ENCODE measurements at regions not wholly inside any gene's neighbourhood (a gene's known extent, or its start where the extent isn't known, plus 50 kb on each side); places are given as distances from the start of the nearest gene placed in this dataset.
"Not testable (repeated sequence)": the region's sequence is repeated elsewhere in the genome, so short reads cannot be mapped to it uniquely, and the experiment has no call there.

GRCh38 chr11:29162491-29162890, 854.3 kb downstream of the KCNA4 start:
- H3K27me3 ChIP-seq (ENCODE audit: insufficient read depth, insufficient read length) = no peaks in the 10 kb centered on the region
- H3K9ac ChIP-seq (ENCODE audit: insufficient read length, low read depth) = no peak overlapping the region
- no peak for DNase-seq (ENCODE audit: low read depth, low spot score)
- TF ChIP-seq ZNF274 (IDR thresholded peaks at IDR 0.05; ENCODE audit: low read depth, low read length) (no peak), YY1 (IDR thresholded peaks at IDR 0.05; ENCODE audit: insufficient read depth, insufficient read length) (no peak), SUZ12 (IDR thresholded peaks at IDR 0.05; ENCODE audit: extremely low read depth, insufficient read depth, insufficient read length) (no peak)
- no peak overlapping the region for H3K4me3 ChIP-seq (ENCODE audit: insufficient read length, low read depth)
- H3K36me3 ChIP-seq (ENCODE audit: insufficient read depth, insufficient read length, low read length) = no peaks in the 10 kb centered on the region
- H3K9me3 ChIP-seq (ENCODE audit: insufficient read depth, low read length) = no peaks in the 10 kb centered on the region
- H3K4me1 ChIP-seq (ENCODE audit: insufficient read depth, insufficient read length) = no peaks in the 10 kb centered on the region

- no peaks in the 10 kb centered on the region for H3K27me3 ChIP-seq (ENCODE audit: insufficient read depth, insufficient read length)
- no peak overlapping the region for H3K9ac ChIP-seq (ENCODE audit: insufficient read length, low read depth)
- no peaks in the 10 kb centered on the region for H3K36me3 ChIP-seq (ENCODE audit: insufficient read depth, insufficient read length, low read length)
- DNase-seq (ENCODE audit: low read depth, low spot score) = no peak
- H3K4me3 ChIP-seq (ENCODE audit: insufficient read length, low read depth) = no peak overlapping the region
- no peaks in the 10 kb centered on the region for H3K9me3 ChIP-seq (ENCODE audit: insufficient read depth, low read length)
- no peak for TF ChIP-seq YY1 (IDR thresholded peaks at IDR 0.05; ENCODE audit: insufficient read depth, insufficient read length)
- no peak for TF ChIP-seq SUZ12 (IDR thresholded peaks at IDR 0.05; ENCODE audit: extremely low read depth, insufficient read depth, insufficient read length)
- TF ChIP-seq ZNF274 (IDR thresholded peaks at IDR 0.05; ENCODE audit: low read depth, low read length) = no peak
- H3K4me1 ChIP-seq (ENCODE audit: insufficient read depth, insufficient read length) = no peaks in the 10 kb centered on the region
Observed at GRCh38 chr11:29161191-29161590, 855.6 kb downstream of the KCNA4 start.

- Histone ChIP-seq H3K4me1 (ENCODE audit: insufficient read depth, insufficient read length) (no peaks in the 10 kb centered on the region), H3K9me3 (ENCODE audit: insufficient read depth, low read length) (no peaks in the 10 kb centered on the region), H3K9ac (ENCODE audit: insufficient read length, low read depth) (no peak overlapping the region), H3K27me3 (ENCODE audit: insufficient read depth, insufficient read length) (no peaks in the 10 kb centered on the region), H3K36me3 (ENCODE audit: insufficient read depth, insufficient read length, low read length) (no peaks in the 10 kb centered on the region), H3K4me3 (ENCODE audit: insufficient read length, low read depth) (no peak overlapping the region)
- DNase-seq (ENCODE audit: low read depth, low spot score) = peak; percentile 42
- no peak for TF ChIP-seq SUZ12 (IDR thresholded peaks at IDR 0.05; ENCODE audit: extremely low read depth, insufficient read depth, insufficient read length)
- TF ChIP-seq ZNF274 (IDR thresholded peaks at IDR 0.05; ENCODE audit: low read depth, low read length) = no peak
- TF ChIP-seq YY1 (IDR thresholded peaks at IDR 0.05; ENCODE audit: insufficient read depth, insufficient read length) = no peak
Observed at GRCh38 chr11:29159552-29160465, 857.0 kb downstream of the KCNA4 start.

GRCh38 chr11:29153078-29153477, 863.8 kb downstream of the KCNA4 start:
- H3K4me3 ChIP-seq (ENCODE audit: insufficient read length, low read depth) = no peak overlapping the region
- no peaks in the 10 kb centered on the region for H3K9me3 ChIP-seq (ENCODE audit: insufficient read depth, low read length)
- H3K36me3 ChIP-seq (ENCODE audit: insufficient read depth, insufficient read length, low read length) = no peaks in the 10 kb centered on the region
- no peak for TF ChIP-seq YY1 (IDR thresholded peaks at IDR 0.05; ENCODE audit: insufficient read depth, insufficient read length)
- H3K9ac ChIP-seq (ENCODE audit: insufficient read length, low read depth) = no peak overlapping the region
- H3K27me3 ChIP-seq (ENCODE audit: insufficient read depth, insufficient read length) = no peaks in the 10 kb centered on the region
- H3K4me1 ChIP-seq (ENCODE audit: insufficient read depth, insufficient read length) = no peaks in the 10 kb centered on the region
- no peak for DNase-seq (ENCODE audit: low read depth, low spot score)

GRCh38 chr11:29142573-29142972, 874.3 kb downstream of the KCNA4 start:
- not testable (repeated sequence) for H3K27me3 ChIP-seq (ENCODE audit: insufficient read depth, insufficient read length); H3K9ac ChIP-seq (ENCODE audit: insufficient read length, low read depth); H3K36me3 ChIP-seq (ENCODE audit: insufficient read depth, insufficient read length, low read length); H3K4me1 ChIP-seq (ENCODE audit: insufficient read depth, insufficient read length); H3K9me3 ChIP-seq (ENCODE audit: insufficient read depth, low read length); H3K4me3 ChIP-seq (ENCODE audit: insufficient read length, low read depth); DNase-seq (ENCODE audit: low read depth, low spot score)

- no peak overlapping the region for H3K4me3 ChIP-seq (ENCODE audit: insufficient read length, low read depth)
- no peaks in the 10 kb centered on the region for H3K36me3 ChIP-seq (ENCODE audit: insufficient read depth, insufficient read length, low read length)
- H3K27me3 ChIP-seq (ENCODE audit: insufficient read depth, insufficient read length) = no peaks in the 10 kb centered on the region
- no peaks in the 10 kb centered on the region for H3K9me3 ChIP-seq (ENCODE audit: insufficient read depth, low read length)
- TF ChIP-seq YY1 (IDR thresholded peaks at IDR 0.05; ENCODE audit: insufficient read depth, insufficient read length) (no peak), SUZ12 (IDR thresholded peaks at IDR 0.05; ENCODE audit: extremely low read depth, insufficient read depth, insufficient read length) (no peak), ZNF274 (IDR thresholded peaks at IDR 0.05; ENCODE audit: low read depth, low read length) (no peak)
- H3K4me1 ChIP-seq (ENCODE audit: insufficient read depth, insufficient read length) = no peaks in the 10 kb centered on the region
- no peak for DNase-seq (ENCODE audit: low read depth, low spot score)
- no peak overlapping the region for H3K9ac ChIP-seq (ENCODE audit: insufficient read length, low read depth)
Observed at GRCh38 chr11:29135504-29135903, 881.3 kb downstream of the KCNA4 start.

GRCh38 chr11:29131055-29131454, 885.8 kb downstream of the KCNA4 start:
- TF ChIP-seq YY1 (IDR thresholded peaks at IDR 0.05; ENCODE audit: insufficient read depth, insufficient read length) = no peak
- no peak for TF ChIP-seq ZNF274 (IDR thresholded peaks at IDR 0.05; ENCODE audit: low read depth, low read length)
- TF ChIP-seq SUZ12 (IDR thresholded peaks at IDR 0.05; ENCODE audit: extremely low read depth, insufficient read depth, insufficient read length) = no peak
- no peak overlapping the region for H3K9ac ChIP-seq (ENCODE audit: insufficient read length, low read depth)
- no peaks in the 10 kb centered on the region for H3K27me3 ChIP-seq (ENCODE audit: insufficient read depth, insufficient read length)
- H3K9me3 ChIP-seq (ENCODE audit: insufficient read depth, low read length) = no peaks in the 10 kb centered on the region
- H3K36me3 ChIP-seq (ENCODE audit: insufficient read depth, insufficient read length, low read length) = no peaks in the 10 kb centered on the region
- H3K4me1 ChIP-seq (ENCODE audit: insufficient read depth, insufficient read length) = no peaks in the 10 kb centered on the region
- no peak for DNase-seq (ENCODE audit: low read depth, low spot score)
- H3K4me3 ChIP-seq (ENCODE audit: insufficient read length, low read depth) = no peak overlapping the region

All from NT2/D1 (cell line).